A673 (cell line): ENCODE measurements at regions not wholly inside any gene's neighbourhood (a gene's known extent, or its start where the extent isn't known, plus 50 kb on each side); places are given as distances from the start of the nearest gene placed in this dataset.
"Not testable (repeated sequence)": the region's sequence is repeated elsewhere in the genome, so short reads cannot be mapped to it uniquely, and the experiment has no call there.

Source experiments
- BruUV-seq: library from RNA; stranded (reverse); fragments of 400-500 nt; replicated peaks from 2 replicates; lab custom pipeline; 2021; lab: Mats Ljungman, UMichigan
- CTCF ChIA-PET: fragments of 300-600 bp; sonication (Branson Sonifier 250); formaldehyde crosslinking; loops from one replicate; lab custom pipeline; 2022; ENCODE audit warnings: antibody characterized with exemption; lab: Charles Lee
- POLR2A ChIA-PET: fragments of 300-600 bp; sonication (Branson Sonifier 250); formaldehyde crosslinking; loops from one replicate; lab custom pipeline; 2022; ENCODE audit warnings: antibody characterized with exemption; ENCODE audit not compliant: low non-redundant PET; lab: Charles Lee
- DNase-seq: peaks from one replicate; pipeline ENCODE4 v3.0.0-alpha.2; 2015; ENCODE audit warnings: low spot score
- H3K27ac ChIP-seq: fragments of 200-600 bp; sonication (generic); 2 replicates; pipeline ENCODE4 v1.5.1; 2016; ENCODE audit warnings: mixed run types, low read depth, mild to moderate bottlenecking, mixed read lengths, antibody characterized with exemption, low read length; ENCODE audit not compliant: poor library complexity, severe bottlenecking
- H3K27me3 ChIP-seq: fragments of 200-600 bp; sonication (generic); replicated peaks from 2 replicates; pipeline ENCODE4 v1.6.1; 2017; ENCODE audit warnings: mixed run types, low read depth, mild to moderate bottlenecking, mixed read lengths, antibody characterized with exemption, low read length; ENCODE audit not compliant: insufficient read depth, poor library complexity
- H3K36me3 ChIP-seq: fragments of 200-600 bp; sonication (generic); 2 replicates; pipeline ENCODE4 v1.6.1; 2016; ENCODE audit warnings: mixed run types, mild to moderate bottlenecking, mixed read lengths, antibody characterized with exemption, low read length; ENCODE audit not compliant: insufficient read depth, poor library complexity, severe bottlenecking
- H3K4me1 ChIP-seq: fragments of 200-600 bp; sonication (generic); 2 replicates; pipeline ENCODE4 v1.6.1; 2017; ENCODE audit warnings: mixed run types, mild to moderate bottlenecking, mixed read lengths, antibody characterized with exemption, low read length; ENCODE audit not compliant: insufficient read depth, poor library complexity, severe bottlenecking
- H3K4me3 ChIP-seq: fragments of 200-600 bp; sonication (generic); 2 replicates; pipeline ENCODE4 v1.5.1; 2016; ENCODE audit warnings: low read depth, mixed run types, mild to moderate bottlenecking, mixed read lengths, low read length; ENCODE audit not compliant: poor library complexity, severe bottlenecking
- H3K9me3 ChIP-seq: fragments of 200-600 bp; sonication (generic); 2 replicates; pipeline ENCODE4 v1.6.1; 2016; ENCODE audit warnings: mixed run types, low read depth, mild to moderate bottlenecking, mixed read lengths, antibody characterized with exemption, low read length; ENCODE audit not compliant: poor library complexity, severe bottlenecking
- EZH2 ChIP-seq: fragments of 200-600 bp; sonication (generic); IDR thresholded peaks from 2 replicates; pipeline ENCODE4 v1.6.1; 2017; ENCODE audit warnings: borderline replicate concordance, low read depth, mild to moderate bottlenecking, mixed read lengths, antibody characterized with exemption, low read length; ENCODE audit not compliant: poor library complexity, severe bottlenecking
- intact Hi-C: fragments of 100-400 bp; cut with micrococcal nuclease; formaldehyde crosslinking; loops from one replicate; pipeline ENCODE4 v1.10.0; 2022; ENCODE audit not compliant: unreplicated experiment
- TF ChIP-seq, protein P1 (sequence below): fragments of 300-800, 200-600 bp; sonication (generic); conservative IDR thresholded peaks from 2 replicates; pipeline ENCODE4 v1.5.1; 2017; ENCODE audit warnings: low read depth, mild to moderate bottlenecking, antibody characterized with exemption, low read length, moderate library complexity, mixed read lengths

GRCh38 chr11:115606498-115607220, 102.4 kb upstream of the CADM1 start:
- Histone ChIP-seq H3K9me3 (no peaks in the 10 kb centered on the region), H3K4me1 (no peaks in the 10 kb centered on the region), H3K27me3 (no peaks in the 10 kb centered on the region), H3K36me3 (no peaks in the 10 kb centered on the region), H3K27ac (no peak overlapping the region), H3K4me3 (no peak overlapping the region)
- POLR2A ChIA-PET, result interaction anchor here (0.6 kb wide), 1 partner anchor 34 kb away, joined by 3 read pairs; no protein-coding TSS in a partner anchor
- TF ChIP-seq, protein P1, sequence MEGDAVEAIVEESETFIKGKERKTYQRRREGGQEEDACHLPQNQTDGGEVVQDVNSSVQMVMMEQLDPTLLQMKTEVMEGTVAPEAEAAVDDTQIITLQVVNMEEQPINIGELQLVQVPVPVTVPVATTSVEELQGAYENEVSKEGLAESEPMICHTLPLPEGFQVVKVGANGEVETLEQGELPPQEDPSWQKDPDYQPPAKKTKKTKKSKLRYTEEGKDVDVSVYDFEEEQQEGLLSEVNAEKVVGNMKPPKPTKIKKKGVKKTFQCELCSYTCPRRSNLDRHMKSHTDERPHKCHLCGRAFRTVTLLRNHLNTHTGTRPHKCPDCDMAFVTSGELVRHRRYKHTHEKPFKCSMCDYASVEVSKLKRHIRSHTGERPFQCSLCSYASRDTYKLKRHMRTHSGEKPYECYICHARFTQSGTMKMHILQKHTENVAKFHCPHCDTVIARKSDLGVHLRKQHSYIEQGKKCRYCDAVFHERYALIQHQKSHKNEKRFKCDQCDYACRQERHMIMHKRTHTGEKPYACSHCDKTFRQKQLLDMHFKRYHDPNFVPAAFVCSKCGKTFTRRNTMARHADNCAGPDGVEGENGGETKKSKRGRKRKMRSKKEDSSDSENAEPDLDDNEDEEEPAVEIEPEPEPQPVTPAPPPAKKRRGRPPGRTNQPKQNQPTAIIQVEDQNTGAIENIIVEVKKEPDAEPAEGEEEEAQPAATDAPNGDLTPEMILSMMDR, result no peak
- no peak for TF ChIP-seq EZH2
- intact Hi-C loops, result no loop called here
- CTCF ChIA-PET, result no interaction called here
- no TSS peak for BruUV-seq
- no peak for DNase-seq

GRCh38 chr11:115605871-115606497, 101.8 kb upstream of the CADM1 start:
- Histone ChIP-seq H3K4me3 (no peak overlapping the region), H3K9me3 (no peaks in the 10 kb centered on the region), H3K4me1 (no peaks in the 10 kb centered on the region), H3K27ac (no peak overlapping the region), H3K36me3 (no peaks in the 10 kb centered on the region), H3K27me3 (no peaks in the 10 kb centered on the region)
- DNase-seq, result no peak
- no TSS peak for BruUV-seq
- no peak for TF ChIP-seq EZH2
- TF ChIP-seq, protein P1, result no peak
- ChIA-PET CTCF (no interaction called here), POLR2A (no interaction called here)
- intact Hi-C loops, result no loop called here

GRCh38 chr11:115605397-115605796, 101.2 kb upstream of the CADM1 start:
- BruUV-seq, intact Hi-C loops, H3K27me3 ChIP-seq, H3K4me1 ChIP-seq, H3K9me3 ChIP-seq, CTCF ChIA-PET, DNase-seq, H3K36me3 ChIP-seq, H3K27ac ChIP-seq, POLR2A ChIA-PET, H3K4me3 ChIP-seq: not testable (repeated sequence)

GRCh38 chr11:115599125-115599524, 94.9 kb upstream of the CADM1 start:
- TF ChIP-seq EZH2, result no peak
- TF ChIP-seq, protein P1, result no peak
- intact Hi-C loops, result no loop called here
- no peak for DNase-seq
- Histone ChIP-seq H3K27me3 (no peaks in the 10 kb centered on the region), H3K4me1 (no peaks in the 10 kb centered on the region), H3K36me3 (no peaks in the 10 kb centered on the region), H3K27ac (no peak overlapping the region), H3K9me3 (no peaks in the 10 kb centered on the region), H3K4me3 (no peak overlapping the region)
- ChIA-PET CTCF (no interaction called here), POLR2A (no interaction called here)
- BruUV-seq, result no TSS peak
